ENCODE measurements at regions not wholly inside any gene's neighbourhood (a gene's known extent, or its start where the extent isn't known, plus 50 kb on each side); places are given as distances from the start of the nearest gene placed in this dataset.

- H3K36me3 ChIP-seq (ENCODE audit: control insufficient read depth in 4 of 4, insufficient read depth in 3 of 4, low read depth in 1 of 4, low read length in 3 of 4): no peaks in the 10 kb centered on the region
- no peak overlapping the region for H3K27ac ChIP-seq (ENCODE audit: low read depth in 1 of 2, low read length in 2 of 2)
- H3K4me1 ChIP-seq (ENCODE audit: control insufficient read depth in 4 of 4, insufficient read depth in 4 of 4, low read length in 3 of 4): peaks cover 0 to 3% (median 0%) of the 10 kb centered on the region in 4 donors
- H3K9me3 ChIP-seq (ENCODE audit: control insufficient read depth in 4 of 4, low read length in 3 of 4): no peaks in the 10 kb centered on the region
- no peak overlapping the region for H3K9ac ChIP-seq (ENCODE audit: low read depth in 1 of 2, low read length in 2 of 2)
- 66% methylated on average over 1 of the region's 1 CpG for WGBS
- H3K27me3 ChIP-seq (ENCODE audit: control insufficient read depth in 4 of 4, insufficient read depth in 4 of 4, low read length in 3 of 4): no peaks in the 10 kb centered on the region
- TF ChIP-seq REST (IDR thresholded peaks at IDR 0.05): no peak
- no peak for TF ChIP-seq NR2F2 (IDR thresholded peaks at IDR 0.05)
- TF ChIP-seq CTCF (IDR thresholded peaks at IDR 0.05; ENCODE audit: low read depth, low read length, missing input control): no peak
- no peak for TF ChIP-seq FOXA2 (IDR thresholded peaks at IDR 0.05)
- TF ChIP-seq JUND (IDR thresholded peaks at IDR 0.05): no peak
- no peak for TF ChIP-seq HNF4G (IDR thresholded peaks at IDR 0.05)
- TF ChIP-seq EGR1 (IDR thresholded peaks at IDR 0.05; ENCODE audit: low read depth in 2 of 2): no peak
- TF ChIP-seq MAX (IDR thresholded peaks at IDR 0.05): no peak
- TF ChIP-seq FOXA1 (IDR thresholded peaks at IDR 0.05): no peak
- TF ChIP-seq YY1 (IDR thresholded peaks at IDR 0.05): no peak
- TF ChIP-seq SP1 (IDR thresholded peaks at IDR 0.05): no peak
- no peak for TF ChIP-seq GABPA (IDR thresholded peaks at IDR 0.05 in 1 of 2, conservative IDR thresholded peaks at IDR 0.05 in 1 of 2)
- no peak for TF ChIP-seq HNF4A (conservative IDR thresholded peaks at IDR 0.05)
- no peak for TF ChIP-seq RAD21 (IDR thresholded peaks at IDR 0.05)
- no peak for TF ChIP-seq TAF1 (conservative IDR thresholded peaks at IDR 0.05)
- TF ChIP-seq ZBTB33 (IDR thresholded peaks at IDR 0.05): no peak
- no peak overlapping the region for H3K4me3 ChIP-seq (ENCODE audit: low read depth in 1 of 3, low read length in 3 of 3)
- no peak for DNase-seq (ENCODE audit: low spot score)
Observed at GRCh38 chr20:12203981-12204380, 286.3 kb downstream of the BTBD3 start.

- Histone ChIP-seq H3K36me3 (ENCODE audit: control insufficient read depth in 4 of 4, insufficient read depth in 3 of 4, low read depth in 1 of 4, low read length in 3 of 4) (no peaks in the 10 kb centered on the region), H3K27ac (ENCODE audit: low read depth in 1 of 2, low read length in 2 of 2) (no peak overlapping the region), H3K9ac (ENCODE audit: low read depth in 1 of 2, low read length in 2 of 2) (no peak overlapping the region), H3K27me3 (ENCODE audit: control insufficient read depth in 4 of 4, insufficient read depth in 4 of 4, low read length in 3 of 4) (no peaks in the 10 kb centered on the region), H3K9me3 (ENCODE audit: control insufficient read depth in 4 of 4, low read length in 3 of 4) (no peaks in the 10 kb centered on the region), H3K4me3 (ENCODE audit: low read depth in 1 of 3, low read length in 3 of 3) (no peak overlapping the region), H3K4me1 (ENCODE audit: control insufficient read depth in 4 of 4, insufficient read depth in 4 of 4, low read length in 3 of 4) (peaks cover 0 to 3% (median 0%) of the 10 kb centered on the region in 4 donors)
- DNase-seq (ENCODE audit: low spot score): no peak
- peak; percentile 64 to 78 for TF ChIP-seq RAD21 (IDR thresholded peaks at IDR 0.05)
- no peak for TF ChIP-seq EGR1 (IDR thresholded peaks at IDR 0.05; ENCODE audit: low read depth in 2 of 2)
- peak; percentile 68 for TF ChIP-seq CTCF (IDR thresholded peaks at IDR 0.05; ENCODE audit: low read depth, low read length, missing input control)
- WGBS: 12% methylated on average over 1 of the region's 1 CpG
Observed at GRCh38 chr20:12207875-12208274, 290.2 kb downstream of the BTBD3 start.
